PC-3 (cell line): ENCODE measurements at regions not wholly inside any gene's neighbourhood (a gene's known extent, or its start where the extent isn't known, plus 50 kb on each side); places are given as distances from the start of the nearest gene placed in this dataset.

Experiments
- ATAC-seq: fragments of 200-7000 bp; cut with Tn5 transposase; 2 replicates; pipeline ENCODE4 v1.9.1; 2020; ENCODE audit warnings: mild to moderate bottlenecking, moderate library complexity
- BruUV-seq: library from RNA; stranded (reverse); fragments of 400-500 nt; replicated peaks from 2 replicates; lab custom pipeline; 2021; lab: Mats Ljungman, UMichigan
- CTCF ChIA-PET: fragments of 300-600 bp; sonication (Branson Sonifier 250); formaldehyde crosslinking; loops from one replicate; lab custom pipeline; 2022; ENCODE audit warnings: antibody characterized with exemption; lab: Charles Lee
- POLR2A ChIA-PET: fragments of 300-600 bp; sonication (Branson Sonifier 250); formaldehyde crosslinking; loops from one replicate; lab custom pipeline; 2022; ENCODE audit warnings: antibody characterized with exemption; ENCODE audit not compliant: unreplicated experiment; lab: Charles Lee
- DNase-seq: peaks from one replicate; pipeline ENCODE4 v3.0.0-alpha.2; 2015
- H2AFZ ChIP-seq: fragments of 300-600 bp; sonication (generic); 2 replicates; pipeline ENCODE4 v1.6.0; 2016; ENCODE audit warnings: antibody characterized with exemption, low read length
- H3F3A ChIP-seq: fragments of 300-600 bp; sonication (generic); one replicate; pipeline ENCODE4 v1.6.0; 2017; ENCODE audit warnings: antibody characterized with exemption, low read length, control low read depth, mild to moderate bottlenecking; ENCODE audit not compliant: unreplicated experiment
- H3K27ac ChIP-seq: fragments of 300-600 bp; sonication (generic); 2 replicates; pipeline ENCODE4 v1.5.1; 2016; ENCODE audit warnings: mild to moderate bottlenecking, low read length
- H3K27me3 ChIP-seq: fragments of 300-600 bp; sonication (generic); 2 replicates; pipeline ENCODE4 v1.6.1; 2016; ENCODE audit warnings: low read length, mixed read lengths
- H3K36me3 ChIP-seq: fragments of 300-600 bp; sonication (generic); 2 replicates; pipeline ENCODE4 v1.6.1; 2016; ENCODE audit warnings: low read depth, mixed run types, low read length, mixed read lengths
- H3K4me1 ChIP-seq: fragments of 300-600 bp; sonication (generic); 2 replicates; pipeline ENCODE4 v1.5.1; 2016; ENCODE audit warnings: low read length; ENCODE audit not compliant: insufficient read depth
- H3K4me2 ChIP-seq: fragments of 300-600 bp; sonication (generic); 2 replicates; pipeline ENCODE4 v1.6.0; 2016; ENCODE audit warnings: low read length
- H3K4me3 ChIP-seq: fragments of 300-600 bp; sonication (generic); 2 replicates; pipeline ENCODE4 v1.5.1; 2016; ENCODE audit warnings: mild to moderate bottlenecking, low read length, mixed read lengths
- H3K79me2 ChIP-seq: fragments of 300-600 bp; sonication (generic); 2 replicates; pipeline ENCODE4 v1.6.1; 2017; ENCODE audit warnings: low read length, mixed read lengths
- H3K9ac ChIP-seq: fragments of 300-600 bp; sonication (generic); 2 replicates; pipeline ENCODE4 v1.6.0; 2016; ENCODE audit warnings: mild to moderate bottlenecking, low read length
- H3K9me2 ChIP-seq: fragments of 300-600 bp; sonication (generic); replicated peaks from 2 replicates; pipeline ENCODE4 v1.6.1; 2016; ENCODE audit warnings: mixed run types, low read length, mixed read lengths
- H3K9me3 ChIP-seq: fragments of 300-600 bp; sonication (generic); 2 replicates; pipeline ENCODE4 v1.6.1; 2016; ENCODE audit warnings: low read length, mixed read lengths
- H4K20me1 ChIP-seq: fragments of 300-600 bp; sonication (generic); 2 replicates; pipeline ENCODE4 v1.6.1; 2016; ENCODE audit warnings: low read length, mixed read lengths
- CTCF ChIP-seq: fragments of 300-600 bp; sonication (generic); conservative IDR thresholded peaks from 2 replicates; pipeline ENCODE4 v1.5.1; 2017; ENCODE audit warnings: antibody characterized with exemption, low read depth, mild to moderate bottlenecking, low read length
- EZH2 ChIP-seq: fragments of 300-600 bp; sonication (generic); IDR thresholded peaks from one replicate; pipeline ENCODE4 v1.6.1; 2017; ENCODE audit warnings: antibody characterized with exemption, mild to moderate bottlenecking, low read length; ENCODE audit not compliant: unreplicated experiment
- EZH2phosphoT487 ChIP-seq: fragments of 300-600 bp; sonication (generic); IDR thresholded peaks from 2 replicates; pipeline ENCODE4 v1.6.1; 2018; ENCODE audit warnings: mild to moderate bottlenecking, antibody characterized with exemption, low read length, borderline replicate concordance
- intact Hi-C: fragments of 100-400 bp; cut with micrococcal nuclease; formaldehyde crosslinking; loops from 2 replicates; pipeline ENCODE4 v1.9.0; 2023

- Histone ChIP-seq H3K4me1 (no peaks in the 10 kb centered on the region), H3F3A (no peaks in the 10 kb centered on the region), H3K9me3 (no peaks in the 10 kb centered on the region), H3K79me2 (no peaks in the 10 kb centered on the region), H3K9ac (no peak overlapping the region), H3K27me3 (no peaks in the 10 kb centered on the region), H3K4me2 (no peak overlapping the region), H3K27ac (no peak overlapping the region), H2AFZ (no peak overlapping the region), H3K36me3 (no peaks in the 10 kb centered on the region), H4K20me1 (no peaks in the 10 kb centered on the region), H3K9me2 (no peaks in the 10 kb centered on the region), H3K4me3 (no peak overlapping the region)
- TF ChIP-seq CTCF: no peak
- TF ChIP-seq EZH2: no peak
- TF ChIP-seq EZH2phosphoT487: no peak
- intact Hi-C loops: no loop called here
- CTCF ChIA-PET: no interaction called here
- DNase-seq: no peak
- POLR2A ChIA-PET: no interaction called here
- ATAC-seq: no peak
- BruUV-seq: no TSS peak
These were observed 77.3 kb upstream of the RMDN2 start for GRCh38 chr2:37847792-37848191.

GRCh38 chr2:37848451-37848850, 76.6 kb upstream of the RMDN2 start:
- ChIA-PET POLR2A (no interaction called here), CTCF (no interaction called here)
- no peak overlapping the region for H2AFZ ChIP-seq
- H3F3A ChIP-seq: no peaks in the 10 kb centered on the region
- H3K27ac ChIP-seq: no peak overlapping the region
- H3K27me3 ChIP-seq: no peaks in the 10 kb centered on the region
- intact Hi-C loops: no loop called here
- no peak for DNase-seq
- no peaks in the 10 kb centered on the region for H3K36me3 ChIP-seq
- H3K9me2 ChIP-seq: no peaks in the 10 kb centered on the region
- ATAC-seq: no peak
- H3K4me2 ChIP-seq: no peak overlapping the region
- BruUV-seq: no TSS peak
- H3K79me2 ChIP-seq: no peaks in the 10 kb centered on the region
- no peak overlapping the region for H3K9ac ChIP-seq
- no peak overlapping the region for H3K4me3 ChIP-seq
- no peak for TF ChIP-seq EZH2phosphoT487
- TF ChIP-seq EZH2: no peak
- TF ChIP-seq CTCF: no peak
- H4K20me1 ChIP-seq: no peaks in the 10 kb centered on the region
- no peaks in the 10 kb centered on the region for H3K4me1 ChIP-seq
- no peaks in the 10 kb centered on the region for H3K9me3 ChIP-seq

- H3K27me3 ChIP-seq: no peaks in the 10 kb centered on the region
- no peaks in the 10 kb centered on the region for H3F3A ChIP-seq
- TF ChIP-seq EZH2: no peak
- TF ChIP-seq EZH2phosphoT487: no peak
- TF ChIP-seq CTCF: no peak
- ATAC-seq: no peak
- no peak for DNase-seq
- H3K79me2 ChIP-seq: no peaks in the 10 kb centered on the region
- no peak overlapping the region for H3K4me2 ChIP-seq
- H3K9me2 ChIP-seq: no peaks in the 10 kb centered on the region
- intact Hi-C loops: no loop called here
- no TSS peak for BruUV-seq
- no peaks in the 10 kb centered on the region for H3K36me3 ChIP-seq
- no peaks in the 10 kb centered on the region for H3K9me3 ChIP-seq
- no peak overlapping the region for H3K4me3 ChIP-seq
- H3K4me1 ChIP-seq: no peaks in the 10 kb centered on the region
- H4K20me1 ChIP-seq: no peaks in the 10 kb centered on the region
- ChIA-PET POLR2A (no interaction called here), CTCF (no interaction called here)
- no peak overlapping the region for H3K27ac ChIP-seq
- no peak overlapping the region for H3K9ac ChIP-seq
- H2AFZ ChIP-seq: no peak overlapping the region
These were observed 75.2 kb upstream of the RMDN2 start for GRCh38 chr2:37849911-37850310.
